ENCODE measurements at regions not wholly inside any gene's neighbourhood (a gene's known extent, or its start where the extent isn't known, plus 50 kb on each side); places are given as distances from the start of the nearest gene placed in this dataset.
"Not testable (repeated sequence)": the region's sequence is repeated elsewhere in the genome, so short reads cannot be mapped to it uniquely, and the experiment has no call there.

DNA sequence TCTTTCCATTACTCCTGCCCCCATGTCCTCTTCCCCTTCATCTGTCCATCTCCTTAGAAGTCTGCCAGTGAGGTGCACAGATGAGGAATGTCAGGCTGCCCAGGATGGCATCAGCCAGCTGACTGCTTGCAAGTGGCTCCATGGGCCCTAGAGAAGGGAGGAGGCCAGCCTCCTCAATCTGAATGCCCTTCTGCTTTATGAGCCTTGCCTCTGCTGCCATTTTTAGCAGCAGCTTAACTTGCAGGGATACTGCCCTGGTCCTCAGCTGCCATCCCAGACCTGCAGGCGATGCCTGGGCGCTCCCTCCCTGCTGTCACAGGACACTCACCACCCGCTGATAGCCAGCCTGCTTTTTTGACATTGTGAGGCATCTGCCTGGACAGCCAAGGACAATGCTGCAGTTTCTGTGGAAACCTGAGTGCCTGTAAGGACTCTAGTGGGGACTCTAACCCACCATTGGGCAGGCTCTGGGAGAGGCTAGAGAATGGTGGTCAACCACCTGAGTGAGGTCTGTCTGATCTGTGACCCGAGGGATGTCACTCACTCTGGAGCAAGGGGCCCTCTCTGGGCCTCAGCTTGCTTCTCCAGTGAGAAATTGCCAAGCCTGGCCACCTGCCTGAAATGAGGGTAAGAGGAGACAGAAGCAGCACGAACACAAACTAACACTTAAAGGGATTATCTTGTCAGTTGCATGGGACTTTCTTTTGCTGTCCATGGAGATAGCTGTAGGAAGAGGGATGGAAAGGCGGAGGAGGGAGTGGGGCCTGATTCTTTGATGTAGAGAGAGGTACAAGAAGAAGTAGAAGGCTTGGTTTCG lies 185.0 kb downstream of the MIS18A start:
- DNase-seq (ENCODE audit: low read depth) = no peak

- DNase-seq (ENCODE audit: low read depth) = no peak
Observed at GRCh38 chr21:32090956-32091355, 187.9 kb downstream of the MIS18A start.

DNA sequence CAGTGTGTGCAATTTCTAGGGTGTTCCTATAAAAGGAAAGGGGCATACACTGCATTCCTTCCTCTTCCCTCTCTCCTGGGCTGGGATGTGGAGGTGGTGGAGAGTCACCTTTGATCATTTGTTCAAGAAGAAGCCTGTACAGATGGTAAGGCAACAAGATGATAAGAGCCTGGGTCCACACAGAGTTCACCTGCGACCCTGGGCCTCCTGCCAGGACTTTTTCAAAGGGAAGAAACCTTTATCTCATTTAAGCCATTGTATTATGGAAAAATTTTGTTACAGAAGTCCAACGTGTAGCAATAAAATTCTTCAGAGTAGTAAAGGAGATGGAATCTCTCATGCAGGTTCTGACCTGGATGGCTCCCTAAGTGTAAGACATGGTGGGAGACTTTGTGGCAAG lies 189.1 kb downstream of the MIS18A start:
- no peak for DNase-seq (ENCODE audit: low read depth)

DNA sequence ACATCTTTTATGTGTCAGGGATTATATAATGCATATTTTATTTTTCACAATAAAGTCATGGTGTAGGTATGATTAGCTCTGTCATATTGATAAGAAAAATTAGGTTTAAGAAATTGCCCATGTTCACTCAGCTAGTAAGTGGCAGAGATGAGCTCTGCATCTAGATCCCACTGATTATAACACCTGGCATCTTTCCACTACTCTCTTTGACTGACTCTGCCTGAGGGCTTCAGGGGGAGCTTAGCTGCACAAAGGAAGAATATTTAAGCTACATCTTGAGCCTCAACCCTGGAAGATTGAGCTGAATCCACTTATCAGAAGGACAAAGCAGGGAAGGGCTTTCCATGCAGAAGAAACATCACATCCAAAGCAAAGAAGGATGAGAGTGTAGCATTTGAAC lies 190.4 kb downstream of the MIS18A start:
- DNase-seq (ENCODE audit: low read depth) = no peak

GRCh38 chr21:32087447-32087846 lies 191.4 kb downstream of the MIS18A start:
- peak; percentile 21 for DNase-seq (ENCODE audit: low read depth)

GRCh38 chr21:32083197-32083596 lies 195.7 kb downstream of the MIS18A start:
- DNase-seq (ENCODE audit: low read depth) = no peak

DNA sequence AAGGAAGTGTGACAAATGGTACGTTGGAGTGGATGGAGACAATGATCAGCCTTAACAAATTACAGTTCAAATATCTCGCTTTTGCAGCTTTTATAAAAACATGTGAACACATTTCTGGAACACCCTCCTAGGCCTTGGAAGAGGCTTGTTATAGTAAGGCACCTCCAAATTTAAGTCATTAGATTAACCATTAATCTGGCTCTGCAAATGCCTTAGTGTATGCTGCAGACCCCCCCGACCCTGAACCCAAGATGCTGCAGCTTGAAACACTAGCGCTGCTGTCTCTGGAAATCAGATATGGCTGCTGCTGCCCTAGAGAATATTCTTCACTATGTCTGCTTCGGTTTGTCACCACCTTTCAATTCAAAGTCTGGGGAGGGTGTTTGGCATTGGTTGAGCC lies 196.4 kb downstream of the MIS18A start:
- no peak for DNase-seq (ENCODE audit: low read depth)

DNA sequence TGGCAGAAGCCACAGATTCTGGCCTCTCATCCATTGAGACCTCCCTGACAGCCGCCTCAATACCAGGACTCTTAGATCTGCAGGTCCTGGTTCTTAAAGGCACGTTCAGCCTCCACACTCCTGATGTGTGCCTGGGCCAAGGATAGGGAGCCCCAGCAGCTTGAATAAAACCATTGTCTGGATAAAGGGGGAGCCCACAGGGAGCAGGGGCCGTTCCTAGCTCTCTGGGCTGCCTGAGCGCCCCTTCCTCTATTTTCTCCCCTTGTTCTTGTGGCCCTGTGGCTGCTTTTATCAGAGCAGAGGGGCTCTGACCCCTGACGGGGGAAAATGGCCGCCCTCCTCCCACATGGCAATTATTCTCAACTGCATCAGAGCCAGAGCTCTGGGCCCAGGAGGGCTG lies 200.8 kb downstream of the HUNK start:
- no peak for DNase-seq (ENCODE audit: low read depth)

GRCh38 chr21:32073190-32073589 lies 200.4 kb downstream of the HUNK start:
- DNase-seq (ENCODE audit: low read depth) = no peak

- not testable (repeated sequence) for DNase-seq (ENCODE audit: low read depth)
Observed at GRCh38 chr21:32071620-32072019, 198.8 kb downstream of the HUNK start.

GRCh38 chr21:32070676-32071330 lies 198.0 kb downstream of the HUNK start:
- no peak for DNase-seq (ENCODE audit: low read depth)

DNA sequence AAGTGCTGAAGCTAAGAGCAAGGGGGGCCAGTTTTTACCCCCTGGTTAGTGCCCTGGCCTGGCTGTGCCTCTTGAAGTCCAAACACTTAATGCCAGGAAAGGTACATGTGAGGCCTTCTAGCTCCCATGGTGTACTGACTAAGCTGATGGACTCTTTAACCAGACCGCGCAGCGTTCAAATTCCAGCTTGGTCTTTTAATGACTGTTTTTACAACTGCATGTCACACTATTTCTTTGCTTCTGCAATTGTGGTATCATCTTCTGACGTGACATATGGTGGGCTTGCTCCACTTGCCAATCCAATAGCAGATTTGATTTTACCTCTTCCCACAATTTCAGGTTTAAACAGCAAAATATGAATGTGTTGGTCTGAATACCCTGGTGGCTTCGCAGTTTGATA lies 197.3 kb downstream of the HUNK start:
- DNase-seq (ENCODE audit: low read depth) = no peak

DNA sequence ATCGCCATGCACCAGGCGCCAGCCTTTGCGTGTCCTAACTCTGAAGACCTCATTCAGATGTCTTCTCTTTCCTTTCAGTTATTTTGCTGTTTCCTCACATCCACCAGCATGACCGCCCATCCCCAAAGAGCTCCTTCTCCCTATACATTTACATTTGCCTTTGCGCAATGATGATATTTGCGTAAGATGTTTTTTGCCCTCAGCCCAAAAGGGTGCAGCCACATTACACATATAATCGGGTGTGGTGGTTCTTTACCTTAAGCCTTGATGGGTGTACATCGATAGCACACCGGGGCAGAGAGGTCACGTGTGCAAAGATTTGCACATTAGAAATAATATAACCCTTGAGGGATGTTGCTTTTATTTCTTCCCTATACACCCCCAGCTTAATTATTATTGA lies 192.8 kb downstream of the HUNK start:
- no peak for DNase-seq (ENCODE audit: low read depth)

DNA sequence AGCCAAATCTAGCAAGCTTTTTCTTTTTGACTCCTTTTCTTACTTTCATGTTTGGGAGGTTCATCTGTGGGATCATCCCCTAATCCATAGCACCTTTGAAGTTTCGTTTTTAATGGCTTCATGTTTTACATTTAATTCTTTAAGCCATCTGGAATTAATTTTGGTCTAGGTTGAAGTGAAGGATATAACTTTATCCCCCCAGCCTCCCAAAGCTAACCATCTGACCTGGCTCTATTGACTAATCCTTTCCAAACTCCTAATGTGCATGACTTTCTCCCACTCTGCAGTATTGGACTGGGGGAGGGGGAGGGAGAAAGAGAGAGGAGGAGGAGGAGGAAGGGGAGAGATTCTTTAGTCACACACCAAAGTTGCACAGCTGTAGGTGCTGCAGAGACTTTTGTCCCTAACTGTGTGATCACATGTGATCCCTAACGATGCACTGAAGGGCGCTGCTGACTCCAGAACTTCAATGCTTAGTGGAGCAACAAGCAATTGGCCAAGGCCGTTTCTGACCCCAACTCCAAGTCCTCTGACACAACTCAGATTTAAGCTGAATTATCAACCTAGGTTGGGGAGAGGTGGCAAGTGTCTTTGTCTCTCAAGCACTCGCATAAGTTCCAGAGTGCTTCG lies 191.6 kb downstream of the HUNK start:
- peak; percentile 14 for DNase-seq (ENCODE audit: low read depth)

- no peak for DNase-seq (ENCODE audit: low read depth)
Observed at GRCh38 chr21:32062591-32063227, 189.9 kb downstream of the HUNK start.

DNA sequence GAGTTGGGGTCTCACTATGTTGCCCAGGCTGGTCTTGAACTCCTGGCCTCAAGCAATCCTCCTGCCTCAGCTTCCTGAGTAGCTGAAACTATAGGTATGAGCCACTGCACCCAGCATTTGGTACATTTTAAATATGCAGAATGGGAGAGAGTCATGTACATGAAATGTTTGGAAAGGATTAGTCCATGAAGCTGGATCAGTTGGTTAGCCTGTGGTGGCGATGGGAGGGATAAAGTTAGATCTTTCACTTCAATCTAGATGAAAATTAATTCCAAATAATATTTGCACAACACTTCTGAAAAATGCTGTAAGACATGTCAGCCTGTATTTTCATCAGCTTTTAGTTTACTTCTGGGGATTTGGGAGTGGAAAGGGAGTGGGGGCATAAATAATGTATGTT lies 188.9 kb downstream of the HUNK start:
- DNase-seq (ENCODE audit: low read depth) = no peak

DNA sequence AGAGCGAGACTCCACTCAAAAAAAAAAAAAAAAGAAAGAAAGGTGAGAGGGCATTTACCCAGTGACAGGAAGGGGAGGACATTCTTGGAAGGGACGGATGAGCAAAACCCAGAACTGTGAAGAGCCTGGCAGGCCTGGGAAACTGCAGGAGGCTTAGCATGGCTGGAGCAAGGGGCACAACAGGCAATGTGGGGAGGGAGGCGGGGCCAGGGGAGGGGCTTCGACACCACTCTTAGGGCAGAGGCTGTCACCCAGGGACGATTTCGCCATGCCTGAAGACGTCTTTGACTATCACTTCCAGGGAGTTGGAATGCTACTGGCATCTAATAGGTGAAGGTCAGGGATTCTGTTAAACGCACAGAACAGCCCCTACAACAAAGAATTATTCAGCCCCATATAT lies 184.0 kb downstream of the HUNK start:
- DNase-seq (ENCODE audit: low read depth) = no peak

GRCh38 chr21:32055305-32055704 lies 182.5 kb downstream of the HUNK start:
- no peak for DNase-seq (ENCODE audit: low read depth)
